CD14-positive monocyte (primary cell): ENCODE measurements at regions not wholly inside any gene's neighbourhood (a gene's known extent, or its start where the extent isn't known, plus 50 kb on each side); places are given as distances from the start of the nearest gene placed in this dataset.

Source experiments
- DNase-seq, 3 donors: peaks; one replicate each; pipeline ENCODE4 v3.0.0-alpha.2; 2011 to 2022
- H2AFZ ChIP-seq: 2 replicates; pipeline ENCODE4 v1.6.0; 2012; ENCODE audit warnings: mild to moderate bottlenecking, low read depth, low read length, inconsistent platforms; ENCODE audit not compliant: insufficient read depth, poor library complexity, severe bottlenecking
- H3K27ac ChIP-seq, 2 donors: 1 replicate in 1 of 2; 2 replicates in 1 of 2; pipeline ENCODE4 v1.5.1; 2012 to 2013; ENCODE audit warnings: low read length in 2 of 2, control low read depth in 1 of 2, inconsistent platforms in 1 of 2, low read depth in 1 of 2, mild to moderate bottlenecking in 1 of 2
- H3K27me3 ChIP-seq, 2 donors: one replicate each; pipeline versions ENCODE4 v1.6.0 to v1.6.1; 2011 to 2013; ENCODE audit warnings: low read length in 2 of 2; ENCODE audit not compliant: control insufficient read depth in 2 of 2, insufficient read depth in 2 of 2
- H3K36me3 ChIP-seq, 2 donors: replicated peaks in 1 of 2; 1 replicate in 1 of 2; 2 replicates in 1 of 2; pipeline versions ENCODE4 v1.5.1 to v1.6.1; 2012 to 2013; ENCODE audit warnings: low read length in 2 of 2, control low read depth in 1 of 2, inconsistent platforms in 1 of 2, mild to moderate bottlenecking in 1 of 2; ENCODE audit not compliant: insufficient read depth in 2 of 2, control insufficient read depth in 1 of 2
- H3K4me1 ChIP-seq, 2 donors: 1 replicate in 1 of 2; 2 replicates in 1 of 2; pipeline versions ENCODE4 v1.5.1 to v1.6.1; 2012 to 2013; ENCODE audit warnings: low read length in 2 of 2, control low read depth in 1 of 2, inconsistent platforms in 1 of 2, mild to moderate bottlenecking in 1 of 2, moderate library complexity in 1 of 2; ENCODE audit not compliant: insufficient read depth in 2 of 2, control insufficient read depth in 1 of 2
- H3K4me2 ChIP-seq: replicated peaks from 2 replicates; pipeline ENCODE3; 2012; ENCODE audit warnings: low read length, moderate library complexity, mild to moderate bottlenecking; ENCODE audit not compliant: poor library complexity, severe bottlenecking; ENCODE audit errors: extremely low read depth
- H3K4me3 ChIP-seq, 3 experiments: fragments of 200-600 bp in 1 of 3; sonication (generic) in 1 of 3; replicated peaks in 1 of 3; 1 replicate in 2 of 3; 2 replicates in 1 of 3; pipeline ENCODE4 v1.5.1; 2011 to 2013; ENCODE audit warnings: low read length in 3 of 3, mild to moderate bottlenecking in 3 of 3, control low read depth in 2 of 3, low read depth in 2 of 3, inconsistent platforms in 1 of 3, moderate library complexity in 1 of 3
- H3K79me2 ChIP-seq: 2 replicates; pipeline ENCODE4 v1.6.0; 2012; ENCODE audit warnings: mild to moderate bottlenecking, control low read depth, inconsistent platforms, low read length, moderate library complexity; ENCODE audit not compliant: insufficient read depth
- H3K9ac ChIP-seq: 2 replicates; pipeline ENCODE4 v1.6.0; 2017; ENCODE audit warnings: low read length, mild to moderate bottlenecking; ENCODE audit not compliant: insufficient read depth, poor library complexity, severe bottlenecking
- H3K9me3 ChIP-seq, 2 donors: replicated peaks in 1 of 2; 1 replicate in 1 of 2; 2 replicates in 1 of 2; pipeline versions ENCODE4 v1.5.1 to v1.6.1; 2012 to 2013; ENCODE audit warnings: low read length in 2 of 2, control low read depth in 1 of 2; ENCODE audit not compliant: control insufficient read depth in 1 of 2, insufficient read depth in 1 of 2
- H4K20me1 ChIP-seq: 2 replicates; pipeline ENCODE4 v1.6.0; 2012; ENCODE audit warnings: mild to moderate bottlenecking, low read length, control low read depth, moderate library complexity; ENCODE audit not compliant: insufficient read depth
- H3K27ac Mint-ChIP-seq, 7 donors: one replicate each; pipeline ENCODE4 v1.8.0; 2020; ENCODE audit warnings: mild to moderate bottlenecking in 7 of 7, mixed read lengths in 7 of 7, moderate library complexity in 6 of 7, inconsistent platforms in 2 of 7
- H3K27me3 Mint-ChIP-seq, 3 donors: one replicate each; pipeline ENCODE4 v1.8.0; 2021 to 2022; ENCODE audit warnings: low read depth in 3 of 3, mild to moderate bottlenecking in 3 of 3, mixed read lengths in 3 of 3, moderate library complexity in 3 of 3, inconsistent platforms in 1 of 3
- H3K36me3 Mint-ChIP-seq, 2 donors: one replicate each; pipeline ENCODE4 v1.8.0; 2020; ENCODE audit warnings: mixed read lengths in 2 of 2, inconsistent platforms in 1 of 2, mild to moderate bottlenecking in 1 of 2
- H3K4me1 Mint-ChIP-seq: one replicate; pipeline ENCODE4 v1.8.0; 2020; ENCODE audit warnings: mild to moderate bottlenecking, mixed read lengths
- H3K4me3 Mint-ChIP-seq, 2 donors: one replicate each; pipeline ENCODE4 v1.8.0; 2020; ENCODE audit warnings: mild to moderate bottlenecking in 2 of 2, mixed read lengths in 2 of 2, moderate library complexity in 1 of 2
- H3K9me3 Mint-ChIP-seq, 7 donors: one replicate each; pipeline ENCODE4 v1.8.0; 2020 to 2022; ENCODE audit warnings: mixed read lengths in 7 of 7, mild to moderate bottlenecking in 6 of 7, moderate library complexity in 6 of 7, inconsistent platforms in 2 of 7
- CTCF ChIP-seq: fragments of 200-600 bp; IDR thresholded peaks from one replicate; pipeline ENCODE4 v1.8.0; 2022; ENCODE audit warnings: antibody characterized with exemption, mild to moderate bottlenecking
- WGBS: methylation state at CpG from one replicate; pipeline ENCODE4 v1.1.5; 2013; ENCODE audit warnings: missing lambda C conversion rate; ENCODE audit not compliant: insufficient coverage; 5-methylcytosine and 5-hydroxymethylcytosine counted together
- intact Hi-C, 2 donors: fragments of 100-400 bp; cut with micrococcal nuclease; formaldehyde crosslinking; loops; one replicate each; pipeline versions ENCODE4 v1.15.0 to v1.15.1; 2023

- H3K27ac Mint-ChIP-seq, result no peak overlapping the region
- Histone ChIP-seq H3K9me3 (no peaks in the 10 kb centered on the region), H3K9ac (no peak overlapping the region), H3K36me3 (no peaks in the 10 kb centered on the region), H3K27ac (no peak overlapping the region), H3K4me2 (no peak overlapping the region), H2AFZ (no peak overlapping the region), H3K79me2 (no peaks in the 10 kb centered on the region), H3K4me1 (no peaks in the 10 kb centered on the region), H3K4me3 (no peak overlapping the region), H4K20me1 (no peaks in the 10 kb centered on the region), H3K27me3 (no peaks in the 10 kb centered on the region)
- DNase-seq, result no peak
- no peak overlapping the region for H3K4me3 Mint-ChIP-seq
- peaks cover 0 to 2% (median 0%) of the 10 kb centered on the region in 3 donors for H3K27me3 Mint-ChIP-seq
- no peak for TF ChIP-seq CTCF
- no peaks in the 10 kb centered on the region for H3K36me3 Mint-ChIP-seq
- H3K4me1 Mint-ChIP-seq, result peaks cover 11% of the 10 kb centered on the region
- intact Hi-C loops, result no loop called here
- no CpG with 5 or more reads among the region's 3 CpGs for WGBS
- H3K9me3 Mint-ChIP-seq, result peaks cover 0 to 17% (median 4%) of the 10 kb centered on the region in 7 donors
Observed at GRCh38 chr4:171022824-171023230, 790.4 kb upstream of the GALNTL6 start.

- Histone ChIP-seq H3K4me3 (no peak overlapping the region), H3K4me1 (no peaks in the 10 kb centered on the region), H4K20me1 (no peaks in the 10 kb centered on the region), H3K36me3 (no peaks in the 10 kb centered on the region), H3K9ac (no peak overlapping the region), H3K4me2 (no peak overlapping the region), H2AFZ (no peak overlapping the region), H3K79me2 (no peaks in the 10 kb centered on the region), H3K9me3 (no peaks in the 10 kb centered on the region), H3K27me3 (no peaks in the 10 kb centered on the region), H3K27ac (no peak overlapping the region)
- WGBS, result no CpG with 5 or more reads among the region's 1 CpG
- TF ChIP-seq CTCF, result no peak
- DNase-seq, result no peak
- Mint-ChIP-seq H3K27ac (no peak overlapping the region), H3K36me3 (no peaks in the 10 kb centered on the region), H3K4me3 (no peak overlapping the region), H3K9me3 (peaks cover 0 to 11% (median 2%) of the 10 kb centered on the region in 7 donors), H3K27me3 (peaks cover 0 to 2% (median 0%) of the 10 kb centered on the region in 3 donors), H3K4me1 (no peaks in the 10 kb centered on the region)
- intact Hi-C loops, result no loop called here
Observed at GRCh38 chr4:171017593-171017992, 795.6 kb upstream of the GALNTL6 start.
